H9 (cell line): ENCODE measurements at regions not wholly inside any gene's neighbourhood (a gene's known extent, or its start where the extent isn't known, plus 50 kb on each side); places are given as distances from the start of the nearest gene placed in this dataset.

Experiments
- DNase-seq: peaks from one replicate; pipeline ENCODE4 v3.0.0-alpha.2; 2017
- H2AFZ ChIP-seq: one replicate; pipeline ENCODE4 v1.6.1; 2013; ENCODE audit warnings: mild to moderate bottlenecking, low read length, control low read depth, moderate library complexity
- H2AK5ac ChIP-seq: 2 replicates; pipeline ENCODE4 v1.6.1; 2013; ENCODE audit warnings: low read length, control low read depth, mixed read lengths; ENCODE audit not compliant: insufficient read length
- H2BK120ac ChIP-seq: one replicate; pipeline ENCODE4 v1.6.1; 2013; ENCODE audit warnings: low read depth, mild to moderate bottlenecking, low read length, control low read depth, inconsistent platforms; ENCODE audit not compliant: poor library complexity, severe bottlenecking
- H2BK12ac ChIP-seq: 2 replicates; pipeline ENCODE4 v1.6.1; 2013; ENCODE audit warnings: low read length, control low read depth, mixed read lengths, low read depth; ENCODE audit not compliant: insufficient read length
- H2BK15ac ChIP-seq: 2 replicates; pipeline ENCODE4 v1.6.1; 2013; ENCODE audit warnings: low read depth, low read length, control low read depth
- H2BK20ac ChIP-seq: one replicate; pipeline ENCODE4 v1.6.1; 2013; ENCODE audit warnings: low read depth, mild to moderate bottlenecking, low read length, control low read depth, inconsistent platforms; ENCODE audit not compliant: poor library complexity, severe bottlenecking
- H2BK5ac ChIP-seq: 2 replicates; pipeline ENCODE4 v1.6.1; 2013; ENCODE audit warnings: low read length, control low read depth, mixed read lengths; ENCODE audit not compliant: insufficient read length
- H3K14ac ChIP-seq: 2 replicates; pipeline ENCODE4 v1.6.1; 2013; ENCODE audit warnings: low read length, control low read depth; ENCODE audit not compliant: insufficient read depth
- H3K18ac ChIP-seq: 2 replicates; pipeline ENCODE4 v1.6.1; 2013; ENCODE audit warnings: low read depth, mild to moderate bottlenecking, mixed read lengths, low read length, control low read depth; ENCODE audit not compliant: insufficient read length
- H3K23ac ChIP-seq: 2 replicates; pipeline ENCODE4 v1.6.1; 2013; ENCODE audit warnings: low read length, control low read depth, mixed read lengths, low read depth; ENCODE audit not compliant: insufficient read length
- H3K23me2 ChIP-seq: 2 replicates; pipeline ENCODE4 v1.6.1; 2013; ENCODE audit warnings: low read depth, mild to moderate bottlenecking, mixed read lengths, low read length, control low read depth; ENCODE audit not compliant: insufficient read length, poor library complexity, severe bottlenecking
- H3K27ac ChIP-seq: 2 replicates; pipeline ENCODE4 v1.5.1; 2013; ENCODE audit warnings: low read length, control low read depth, mixed read lengths, low read depth; ENCODE audit not compliant: insufficient read length
- H3K27me3 ChIP-seq: 2 replicates; pipeline ENCODE4 v1.6.1; 2013; ENCODE audit warnings: low read length, control low read depth, inconsistent platforms; ENCODE audit not compliant: insufficient read depth
- H3K4ac ChIP-seq: 2 replicates; pipeline ENCODE4 v1.6.1; 2013; ENCODE audit warnings: low read depth, mild to moderate bottlenecking, control low read depth, inconsistent platforms, low read length, moderate library complexity
- H3K4me1 ChIP-seq: 2 replicates; pipeline ENCODE4 v1.6.1; 2013; ENCODE audit warnings: low read length, control low read depth, inconsistent platforms; ENCODE audit not compliant: insufficient read depth
- H3K4me2 ChIP-seq: 2 replicates; pipeline ENCODE4 v1.6.1; 2013; ENCODE audit warnings: low read length, control low read depth, mixed read lengths; ENCODE audit not compliant: insufficient read length, insufficient read depth
- H3K56ac ChIP-seq: 2 replicates; pipeline ENCODE4 v1.6.1; 2013; ENCODE audit warnings: low read depth, mild to moderate bottlenecking, mixed read lengths, low read length, control low read depth; ENCODE audit not compliant: insufficient read length
- H3K79me1 ChIP-seq: 2 replicates; pipeline ENCODE4 v1.6.1; 2013; ENCODE audit warnings: low read depth, mild to moderate bottlenecking, moderate library complexity, low read length, control low read depth, inconsistent platforms; ENCODE audit not compliant: insufficient read depth, poor library complexity, severe bottlenecking
- H3K79me2 ChIP-seq: 2 replicates; pipeline ENCODE4 v1.6.1; 2013; ENCODE audit warnings: low read length, control low read depth, inconsistent platforms; ENCODE audit not compliant: insufficient read depth
- H3K9ac ChIP-seq: 2 replicates; pipeline ENCODE4 v1.6.1; 2013; ENCODE audit warnings: low read length, control low read depth, mixed read lengths; ENCODE audit not compliant: insufficient read length; ENCODE audit errors: extremely low read depth
- H3K9me3 ChIP-seq: one replicate; pipeline ENCODE4 v1.6.1; 2013; ENCODE audit warnings: low read depth, low read length, inconsistent platforms; ENCODE audit not compliant: control insufficient read depth
- H3T11ph ChIP-seq: one replicate; pipeline ENCODE4 v1.6.1; 2013; ENCODE audit warnings: mild to moderate bottlenecking, low read length, control low read depth, inconsistent platforms
- H4K20me1 ChIP-seq: one replicate; pipeline ENCODE4 v1.6.1; 2013; ENCODE audit not compliant: control insufficient read depth, insufficient read length, insufficient read depth
- H4K5ac ChIP-seq: 2 replicates; pipeline ENCODE4 v1.6.1; 2013; ENCODE audit warnings: low read depth, mild to moderate bottlenecking, mixed read lengths, low read length, control low read depth; ENCODE audit not compliant: insufficient read length
- H4K8ac ChIP-seq: replicated peaks from 2 replicates; pipeline ENCODE4 v1.6.1; 2013; ENCODE audit warnings: low read length, control low read depth, mixed read lengths, low read depth; ENCODE audit not compliant: insufficient read length
- H4K91ac ChIP-seq: 2 replicates; pipeline ENCODE4 v1.6.1; 2013; ENCODE audit warnings: low read depth, mild to moderate bottlenecking, moderate library complexity, mixed read lengths, low read length, control low read depth; ENCODE audit not compliant: insufficient read length
- H3K27ac Mint-ChIP-seq, 3 experiments: 2 replicates in 2 of 3; 3 replicates in 1 of 3; pipeline ENCODE4 v1.8.0; 2020 to 2021; ENCODE audit warnings: mixed read lengths in 3 of 3, mild to moderate bottlenecking in 1 of 3, moderate library complexity in 1 of 3
- H3K27me3 Mint-ChIP-seq: 2 replicates; pipeline ENCODE4 v1.8.0; 2021; ENCODE audit warnings: low read depth, mild to moderate bottlenecking, moderate library complexity, mixed read lengths
- H3K36me3 Mint-ChIP-seq, 3 experiments: 2 replicates in 2 of 3; 3 replicates in 1 of 3; pipeline ENCODE4 v1.8.0; 2020 to 2021; ENCODE audit warnings: low read depth in 3 of 3, mixed read lengths in 3 of 3; ENCODE audit not compliant: insufficient read depth in 1 of 3
- H3K4me1 Mint-ChIP-seq, 2 experiments: 2 replicates each; pipeline ENCODE4 v1.8.0; 2020; ENCODE audit warnings: mixed read lengths in 2 of 2
- H3K4me3 Mint-ChIP-seq, 2 experiments: 2 replicates in 1 of 2; 3 replicates in 1 of 2; pipeline ENCODE4 v1.8.0; 2020 to 2021; ENCODE audit warnings: mild to moderate bottlenecking in 2 of 2, mixed read lengths in 2 of 2, moderate library complexity in 1 of 2
- H3K9me3 Mint-ChIP-seq, 2 experiments: 2 replicates in 1 of 2; 3 replicates in 1 of 2; pipeline ENCODE4 v1.8.0; 2020; ENCODE audit warnings: mild to moderate bottlenecking in 2 of 2, mixed read lengths in 2 of 2, moderate library complexity in 1 of 2
- CTCF ChIP-seq: fragments of 200-600 bp; sonication (generic); conservative IDR thresholded peaks from 3 replicates; pipeline ENCODE4 v1.8.0; 2021; ENCODE audit warnings: antibody characterized with exemption, mild to moderate bottlenecking
- WGBS: extraction: QIAGEN DNeasy Blood & Tissue Kit; methylation state at CpG from one replicate; pipeline ENCODE4 v1.1.7; 2013; ENCODE audit warnings: missing lambda C conversion rate, low lambda C conversion rate, mixed read lengths; ENCODE audit not compliant: insufficient read length; ENCODE audit errors: extremely low coverage; 5-methylcytosine and 5-hydroxymethylcytosine counted together

- peaks cover 2% of the 10 kb centered on the region; the same call in 1 of the 2 replicates for H3K27me3 Mint-ChIP-seq
These were observed 117.4 kb upstream of the CES5A start for GRCh38 chr16:55992551-55992950.

More at GRCh38 chr16:55992551-55992950, 117.4 kb upstream of the CES5A start:
- H3K23ac ChIP-seq: no peak overlapping the region
- H2BK120ac ChIP-seq: no peak overlapping the region
- no peak overlapping the region for H2BK5ac ChIP-seq
- H3K36me3 Mint-ChIP-seq: peaks cover 3 to 17% (median 4%) of the 10 kb centered on the region in 3 experiments; a peak in 4 of 7 replicates
- no peaks in the 10 kb centered on the region for H3K4me1 ChIP-seq
- no peak for TF ChIP-seq CTCF
- no peak overlapping the region for H3K4ac ChIP-seq
- WGBS: no CpG with 5 or more reads among the region's 1 CpG
- H4K5ac ChIP-seq: no peak overlapping the region
- no peaks in the 10 kb centered on the region for H3K79me2 ChIP-seq
- no peak overlapping the region for H3K4me2 ChIP-seq
- H3K79me1 ChIP-seq: no peaks in the 10 kb centered on the region
- no peaks in the 10 kb centered on the region for H3K27me3 ChIP-seq
- H3K4me3 Mint-ChIP-seq: no peak overlapping the region
- H3K18ac ChIP-seq: no peak overlapping the region
- no peaks in the 10 kb centered on the region for H3K9me3 ChIP-seq
- H3K4me1 Mint-ChIP-seq: no peaks in the 10 kb centered on the region
- H3K56ac ChIP-seq: no peak overlapping the region
- no peak overlapping the region for H4K8ac ChIP-seq
- H3K9me3 Mint-ChIP-seq: peaks cover 12 to 15% of the 10 kb centered on the region in 2 experiments; a peak in 4 of 5 replicates
- no peak overlapping the region for H3K14ac ChIP-seq
- H2AFZ ChIP-seq: no peak overlapping the region
- no peak for DNase-seq
- no peak overlapping the region for H4K91ac ChIP-seq
- no peak overlapping the region for H3K27ac ChIP-seq
- H2AK5ac ChIP-seq: no peak overlapping the region
- H3K9ac ChIP-seq: no peak overlapping the region
- H3K27ac Mint-ChIP-seq: no peak overlapping the region
- H2BK20ac ChIP-seq: no peak overlapping the region
- no peak overlapping the region for H2BK12ac ChIP-seq
- H3K23me2 ChIP-seq: peaks cover 2% of the 10 kb centered on the region
- no peaks in the 10 kb centered on the region for H4K20me1 ChIP-seq
- H2BK15ac ChIP-seq: no peak overlapping the region
- H3T11ph ChIP-seq: no peak overlapping the region
